Right lobe of liver (tissue), 6 donors: ENCODE measurements at regions not wholly inside any gene's neighbourhood (a gene's known extent, or its start where the extent isn't known, plus 50 kb on each side); places are given as distances from the start of the nearest gene placed in this dataset.

ENCODE experiments used
- ATAC-seq, 4 donors: fragments of 200-7000 bp; cut with Tn5 transposase; one replicate each; pipeline ENCODE4 v1.9.1; 2020; ENCODE audit warnings: mild to moderate bottlenecking in 4 of 4, moderate library complexity in 4 of 4
- DNase-seq, 3 donors: peaks; one replicate each; pipeline ENCODE4 v3.0.0-alpha.2; 2020
- H3K27ac ChIP-seq, 3 donors: fragments of 200-600 bp; one replicate each; pipeline ENCODE4 v1.8.0; 2022
- H3K27me3 ChIP-seq, 2 donors: fragments of 200-600 bp; one replicate each; pipeline ENCODE4 v1.8.0; 2022
- H3K36me3 ChIP-seq, 4 donors: fragments of 200-600 bp; sonication (generic) in 1 of 4; one replicate each; pipeline versions ENCODE4 v1.5.1 to v1.8.0; 2017 to 2022; ENCODE audit warnings: control low read depth in 1 of 4
- H3K4me1 ChIP-seq, 4 donors: fragments of 200-600 bp; sonication (generic) in 1 of 4; one replicate each; pipeline versions ENCODE4 v1.5.1 to v1.8.0; 2017 to 2022; ENCODE audit warnings: control low read depth in 1 of 4
- H3K4me3 ChIP-seq, 3 donors: fragments of 200-600 bp; one replicate each; pipeline ENCODE4 v1.8.0; 2022
- H3K9me3 ChIP-seq, 4 donors: fragments of 200-600 bp; sonication (generic) in 1 of 4; one replicate each; pipeline versions ENCODE4 v1.5.1 to v1.8.0; 2017 to 2022; ENCODE audit warnings: control low read depth in 1 of 4
- CTCF ChIP-seq, 4 donors: fragments of 200-600 bp in 3 of 4; fragments of 450-650 bp in 1 of 4; IDR thresholded peaks; one replicate each; pipeline versions ENCODE4 v1.5.1 to v1.8.0; 2016 to 2022; ENCODE audit warnings: antibody characterized with exemption in 4 of 4, mild to moderate bottlenecking in 2 of 4
- POLR2A ChIP-seq: fragments of 450-650 bp; IDR thresholded peaks from one replicate; pipeline ENCODE4 v1.6.1; 2017; ENCODE audit warnings: antibody characterized with exemption, mild to moderate bottlenecking
- WGBS: methylation state at CpG from one replicate; pipeline ENCODE4 v1.1.6; 2018; ENCODE audit warnings: low coverage, low lambda C conversion rate; ENCODE audit not compliant: insufficient coverage; ENCODE audit errors: missing lambda C conversion rate; 5-methylcytosine and 5-hydroxymethylcytosine counted together
- intact Hi-C, 2 donors: fragments of 100-400 bp; cut with DNase I; formaldehyde crosslinking; loops; one replicate each; pipeline versions ENCODE4 v1.11.2 to v1.14.1; 2022
- donor health status: DM: no; HTN: yes; CAD: no.
- donor health status: DM: no; HTN: no; CAD: no.
- donor health status: DM: no; HTN: no; CAD: no.
- donor health status: DM: no; HTN: yes; CAD: no.
- donor health status: DM: no; HTN: yes; CAD: no.

GRCh38 chr6:4451718-4452117 lies 316.3 kb upstream of the ECI2 start:
- ATAC-seq: no peak
- Histone ChIP-seq H3K9me3 (no peaks in the 10 kb centered on the region), H3K4me1 (no peaks in the 10 kb centered on the region), H3K4me3 (no peak overlapping the region), H3K27me3 (peaks cover 0 to 4% of the 10 kb centered on the region in 2 donors), H3K27ac (no peak overlapping the region), H3K36me3 (no peaks in the 10 kb centered on the region)
- TF ChIP-seq CTCF (IDR thresholded peaks at IDR 0.05) (no peak), POLR2A (no peak)
- no peak for DNase-seq
- 57% methylated on average over 1 of the region's 1 CpG for WGBS
- intact Hi-C loops: no loop called here

GRCh38 chr6:4451081-4451480 lies 315.7 kb upstream of the ECI2 start:
- DNase-seq (no peak), ATAC-seq (no peak)
- Histone ChIP-seq H3K4me3 (no peak overlapping the region), H3K4me1 (no peaks in the 10 kb centered on the region), H3K27ac (no peak overlapping the region), H3K36me3 (no peaks in the 10 kb centered on the region), H3K27me3 (peaks cover 0 to 4% of the 10 kb centered on the region in 2 donors), H3K9me3 (no peaks in the 10 kb centered on the region)
- TF ChIP-seq POLR2A (no peak), CTCF (IDR thresholded peaks at IDR 0.05) (no peak)
- WGBS: 57% methylated on average over 3 of the region's 3 CpGs
- intact Hi-C loops: no loop called here

GRCh38 chr6:4450237-4450636 lies 314.9 kb upstream of the ECI2 start:
- H3K36me3 ChIP-seq: no peaks in the 10 kb centered on the region
- no peak for TF ChIP-seq POLR2A
- TF ChIP-seq CTCF (IDR thresholded peaks at IDR 0.05): no peak
- ATAC-seq (no peak), DNase-seq (no peak)
- H3K27me3 ChIP-seq: peaks cover 0 to 4% of the 10 kb centered on the region in 2 donors
- H3K4me1 ChIP-seq: no peaks in the 10 kb centered on the region
- H3K9me3 ChIP-seq: no peaks in the 10 kb centered on the region
- no peak overlapping the region for H3K4me3 ChIP-seq
- intact Hi-C loops: no loop called here
- no peak overlapping the region for H3K27ac ChIP-seq
- WGBS: 67% methylated on average over 1 of the region's 1 CpG

- DNase-seq: no peak
- intact Hi-C loops: no loop called here
- H3K27ac ChIP-seq: no peak overlapping the region
- WGBS: 54% methylated on average over 1 of the region's 1 CpG
- H3K36me3 ChIP-seq: no peaks in the 10 kb centered on the region
- no peaks in the 10 kb centered on the region for H3K9me3 ChIP-seq
- peaks cover 0 to 4% of the 10 kb centered on the region in 2 donors for H3K27me3 ChIP-seq
- H3K4me1 ChIP-seq: no peaks in the 10 kb centered on the region
- no peak overlapping the region for H3K4me3 ChIP-seq
- ATAC-seq: no peak
- TF ChIP-seq CTCF (IDR thresholded peaks at IDR 0.05) (no peak), POLR2A (no peak)
Observed at GRCh38 chr6:4449409-4449808, 314.0 kb upstream of the ECI2 start.

- Histone ChIP-seq H3K4me3 (no peak overlapping the region), H3K4me1 (no peaks in the 10 kb centered on the region), H3K36me3 (no peaks in the 10 kb centered on the region), H3K9me3 (no peaks in the 10 kb centered on the region), H3K27me3 (peaks cover 0 to 4% of the 10 kb centered on the region in 2 donors), H3K27ac (no peak overlapping the region)
- DNase-seq (no peak), ATAC-seq (no peak)
- TF ChIP-seq CTCF (IDR thresholded peaks at IDR 0.05): no peak
- no peak for TF ChIP-seq POLR2A
- intact Hi-C loops: no loop called here
- 63% methylated on average over 3 of the region's 3 CpGs for WGBS
Observed at GRCh38 chr6:4448841-4449240, 313.5 kb upstream of the ECI2 start.
